D721Med (cell line): ENCODE measurements at regions not wholly inside any gene's neighbourhood (a gene's known extent, or its start where the extent isn't known, plus 50 kb on each side); places are given as distances from the start of the nearest gene placed in this dataset.

ENCODE experiments used
- DNase-seq: peaks from one replicate; pipeline ENCODE4 v3.0.0; 2011; ENCODE audit warnings: low spot score; ENCODE audit not compliant: insufficient read length
- FAIRE-seq: peaks from 2 replicates; lab custom pipeline; 2011; peaks lifted over from hg19 to GRCh38; lab: Jason Lieb, UNC
- CTCF ChIP-seq: IDR thresholded peaks from 2 replicates; pipeline ENCODE4 v1.5.1; 2012; ENCODE audit warnings: mild to moderate bottlenecking, control low read depth; ENCODE audit not compliant: insufficient read depth; ENCODE audit errors: missing control alignments

GRCh38 chr21:16912075-16912474, 600.8 kb upstream of the CXADR start:
- no peak for FAIRE-seq
- DNase-seq, result no peak
- TF ChIP-seq CTCF, result no peak

GRCh38 chr21:16913010-16913409, 599.8 kb upstream of the CXADR start:
- FAIRE-seq (no peak), DNase-seq (no peak)

GRCh38 chr21:16928439-16928838, 584.4 kb upstream of the CXADR start:
- FAIRE-seq (no peak), DNase-seq (no peak)

More at GRCh38 chr21:16913010-16913409, 599.8 kb upstream of the CXADR start:
- TF ChIP-seq CTCF, result peak; percentile 5

GRCh38 chr21:16932314-16932713, 580.5 kb upstream of the CXADR start:
- no peak for TF ChIP-seq CTCF
- DNase-seq (no peak), FAIRE-seq (no peak)

More at GRCh38 chr21:16928439-16928838, 584.4 kb upstream of the CXADR start:
- TF ChIP-seq CTCF, result no peak

GRCh38 chr21:16942703-16943102, 570.1 kb upstream of the CXADR start:
- FAIRE-seq, result no peak
- TF ChIP-seq CTCF, result peak; percentile 35
- DNase-seq, result no peak

- no peak for FAIRE-seq
Observed at GRCh38 chr21:16943231-16943630, 569.6 kb upstream of the CXADR start.

More at GRCh38 chr21:16943231-16943630, 569.6 kb upstream of the CXADR start:
- no peak for DNase-seq
- TF ChIP-seq CTCF, result no peak
